Retinal pigment epithelial cell (primary cell): ENCODE measurements at regions not wholly inside any gene's neighbourhood (a gene's known extent, or its start where the extent isn't known, plus 50 kb on each side); places are given as distances from the start of the nearest gene placed in this dataset.

Source experiments
- DNase-seq: peaks from one replicate; pipeline ENCODE4 v3.0.0-alpha.2; 2010; ENCODE audit warnings: low read depth
- H3K4me3 ChIP-seq: 2 replicates; pipeline ENCODE4 v1.5.1; 2011; ENCODE audit warnings: mild to moderate bottlenecking, low read length, control low read depth, moderate library complexity
- CTCF ChIP-seq: conservative IDR thresholded peaks from 2 replicates; pipeline ENCODE4 v1.5.1; 2011; ENCODE audit warnings: low read depth, low read length, control low read depth, inconsistent platforms

- no peak overlapping the region for H3K4me3 ChIP-seq
- TF ChIP-seq CTCF = no peak
- DNase-seq = no peak
These were observed 438.5 kb upstream of the TCF4 start for GRCh38 chr18:56026509-56026908.

- DNase-seq = no peak
- no peak overlapping the region for H3K4me3 ChIP-seq
- no peak for TF ChIP-seq CTCF
These were observed 433.8 kb upstream of the TCF4 start for GRCh38 chr18:56021809-56022195.

- DNase-seq = no peak
- H3K4me3 ChIP-seq = no peak overlapping the region
- no peak for TF ChIP-seq CTCF
These were observed 433.3 kb upstream of the TCF4 start for GRCh38 chr18:56021136-56021808.

- no peak overlapping the region for H3K4me3 ChIP-seq
- no peak for DNase-seq
- TF ChIP-seq CTCF = no peak
These were observed 431.9 kb upstream of the TCF4 start for GRCh38 chr18:56019908-56020307.

GRCh38 chr18:56019156-56019555 is 431.2 kb upstream of the TCF4 start:
- DNase-seq = no peak
- no peak for TF ChIP-seq CTCF
- no peak overlapping the region for H3K4me3 ChIP-seq

GRCh38 chr18:56009411-56009810 is 421.4 kb upstream of the TCF4 start:
- no peak for TF ChIP-seq CTCF
- H3K4me3 ChIP-seq = no peak overlapping the region
- no peak for DNase-seq

- no peak overlapping the region for H3K4me3 ChIP-seq
- TF ChIP-seq CTCF = no peak
- no peak for DNase-seq
These were observed 415.7 kb upstream of the TCF4 start for GRCh38 chr18:56003720-56004088.
